Type B pancreatic cell (in vitro differentiated cells): ENCODE measurements at regions not wholly inside any gene's neighbourhood (a gene's known extent, or its start where the extent isn't known, plus 50 kb on each side); places are given as distances from the start of the nearest gene placed in this dataset.

Experiments used
- DNase-seq: peaks from one replicate; pipeline ENCODE4 v3.0.0; 2021; ENCODE audit warnings: mixed read lengths; ENCODE audit not compliant: unreplicated experiment; ENCODE audit errors: extremely low spot score
- H3K27ac Mint-ChIP-seq: 2 replicates; pipeline ENCODE4 v1.8.0; 2021; ENCODE audit warnings: mild to moderate bottlenecking, mixed read lengths
- H3K27me3 Mint-ChIP-seq: 2 replicates; pipeline ENCODE4 v1.8.0; 2021; ENCODE audit warnings: mixed read lengths
- H3K36me3 Mint-ChIP-seq: 2 replicates; pipeline ENCODE4 v1.8.0; 2021; ENCODE audit warnings: mixed read lengths
- H3K4me1 Mint-ChIP-seq: one replicate; pipeline ENCODE4 v1.8.0; 2021; ENCODE audit warnings: mixed read lengths; ENCODE audit not compliant: unreplicated experiment
- H3K4me3 Mint-ChIP-seq: 2 replicates; pipeline ENCODE4 v1.8.0; 2021; ENCODE audit warnings: mild to moderate bottlenecking, mixed read lengths
- H3K9me3 Mint-ChIP-seq: 2 replicates; pipeline ENCODE4 v1.8.0; 2021; ENCODE audit warnings: mixed read lengths
- CTCF ChIP-seq: fragments of 200-600 bp; sonication (generic); conservative IDR thresholded peaks from 2 replicates; pipeline ENCODE4 v1.5.0; 2021; ENCODE audit warnings: antibody characterized with exemption, mild to moderate bottlenecking

- Mint-ChIP-seq H3K4me1 (peaks cover 26% of the 10 kb centered on the region), H3K27ac (no peak overlapping the region), H3K27me3 (peaks cover 9% of the 10 kb centered on the region), H3K36me3 (peaks cover 3% of the 10 kb centered on the region), H3K4me3 (no peak overlapping the region), H3K9me3 (peaks cover 6% of the 10 kb centered on the region)
- no peak for DNase-seq
- no peak for TF ChIP-seq CTCF
These were observed 267.1 kb upstream of the WWC1 start for GRCh38 chr5:168024306-168024705.

GRCh38 chr5:168027007-168027406 is 264.4 kb upstream of the WWC1 start:
- no peak for DNase-seq
- H3K27ac Mint-ChIP-seq = no peak overlapping the region
- no peak overlapping the region for H3K4me3 Mint-ChIP-seq
- peaks cover 6% of the 10 kb centered on the region for H3K9me3 Mint-ChIP-seq
- H3K36me3 Mint-ChIP-seq = peaks cover 3% of the 10 kb centered on the region
- H3K27me3 Mint-ChIP-seq = peaks cover 5% of the 10 kb centered on the region
- TF ChIP-seq CTCF = no peak
- peaks cover 20% of the 10 kb centered on the region for H3K4me1 Mint-ChIP-seq

GRCh38 chr5:168030912-168031311 is 260.5 kb upstream of the WWC1 start:
- H3K9me3 Mint-ChIP-seq = peaks cover 6% of the 10 kb centered on the region
- DNase-seq = no peak
- no peak overlapping the region for H3K4me3 Mint-ChIP-seq
- no peak overlapping the region for H3K27ac Mint-ChIP-seq
- TF ChIP-seq CTCF = no peak
- peaks cover 3% of the 10 kb centered on the region for H3K36me3 Mint-ChIP-seq
- peaks cover 3% of the 10 kb centered on the region for H3K27me3 Mint-ChIP-seq
- H3K4me1 Mint-ChIP-seq = peaks cover 6% of the 10 kb centered on the region

- Mint-ChIP-seq H3K27ac (no peak overlapping the region), H3K9me3 (peaks cover 6% of the 10 kb centered on the region), H3K4me1 (peaks cover 6% of the 10 kb centered on the region), H3K27me3 (no peaks in the 10 kb centered on the region), H3K4me3 (no peak overlapping the region), H3K36me3 (peaks cover 3% of the 10 kb centered on the region)
- no peak for TF ChIP-seq CTCF
- no peak for DNase-seq
These were observed 259.8 kb upstream of the WWC1 start for GRCh38 chr5:168031614-168032013.

- Mint-ChIP-seq H3K4me3 (no peak overlapping the region), H3K9me3 (no peaks in the 10 kb centered on the region), H3K4me1 (peaks cover 19% of the 10 kb centered on the region), H3K36me3 (no peaks in the 10 kb centered on the region), H3K27me3 (peaks cover 28% of the 10 kb centered on the region), H3K27ac (no peak overlapping the region)
- TF ChIP-seq CTCF = no peak
- no peak for DNase-seq
These were observed 252.4 kb upstream of the WWC1 start for GRCh38 chr5:168039039-168039438.
